Posterior cingulate gyrus (tissue), 11 donors: ENCODE measurements at regions not wholly inside any gene's neighbourhood (a gene's known extent, or its start where the extent isn't known, plus 50 kb on each side); places are given as distances from the start of the nearest gene placed in this dataset.

Source experiments
- DNase-seq, 10 donors: peaks; one replicate each; pipeline versions ENCODE4 v3.0.0 to v3.0.0-alpha.2; 2020 to 2021; ENCODE audit warnings: mixed read lengths in 3 of 10
- intact Hi-C: fragments of 100-400 bp; cut with DNase I; formaldehyde crosslinking; loops from one replicate; pipeline ENCODE4 v1.15.1; 2023

DNA sequence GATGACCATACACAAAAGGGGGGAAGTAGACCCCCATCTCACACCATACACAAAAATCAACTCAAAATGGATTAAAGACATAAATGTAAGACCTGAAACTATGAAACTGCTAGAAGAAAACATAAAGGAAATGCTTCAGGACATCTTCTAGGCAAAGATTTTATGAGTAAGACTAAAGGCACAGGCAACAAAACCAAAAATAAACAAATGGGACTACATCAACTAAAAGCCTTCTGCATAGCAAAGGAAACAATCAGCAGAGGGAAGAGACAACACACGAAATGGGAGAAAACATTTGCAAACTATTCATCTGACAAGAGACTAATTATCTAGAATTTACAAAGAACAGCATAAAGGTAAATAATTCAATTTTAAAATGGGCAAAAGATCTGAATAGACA, 152.1 kb downstream of the AXIN2 start:
- DNase-seq: no peak
- intact Hi-C loops: no loop called here

DNA sequence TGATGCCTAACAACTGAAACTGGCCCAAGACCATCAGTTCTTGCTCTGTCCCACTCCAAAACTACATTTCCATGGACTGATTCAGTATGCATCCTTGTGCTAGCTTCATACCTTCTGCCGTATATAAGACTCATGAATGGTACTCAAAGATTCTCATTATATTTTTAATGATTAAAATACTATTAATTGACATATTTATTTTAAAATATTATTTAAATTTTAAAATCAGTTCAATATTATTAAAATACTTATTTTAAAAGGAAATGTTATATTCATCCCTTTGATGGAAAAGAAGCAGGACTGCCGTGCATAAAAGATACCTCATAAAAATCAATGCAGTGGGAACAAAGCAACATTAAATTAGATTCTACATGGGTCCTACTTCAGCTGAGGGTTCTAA, 153.4 kb downstream of the AXIN2 start:
- no peak for DNase-seq
- intact Hi-C loops: no loop called here

DNA sequence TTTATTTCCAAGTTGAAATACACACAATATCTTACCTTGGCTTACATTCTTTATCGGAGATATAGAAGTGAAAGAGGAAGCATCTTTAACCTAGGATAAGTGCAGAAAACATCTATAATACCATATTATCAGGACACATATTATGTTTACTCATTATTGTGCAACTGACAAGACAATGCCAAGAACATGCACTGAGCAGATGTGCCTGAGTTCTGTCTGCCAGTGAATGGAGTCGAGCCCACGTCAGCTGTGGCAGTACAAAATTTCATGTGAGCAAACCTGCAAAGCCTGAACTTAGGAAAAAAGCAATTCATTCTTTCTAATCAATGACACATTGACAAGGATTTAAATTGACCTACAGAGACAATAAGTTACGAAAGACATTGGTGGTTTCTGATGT, 154.4 kb downstream of the AXIN2 start:
- DNase-seq: no peak
- intact Hi-C loops: no loop called here

DNA sequence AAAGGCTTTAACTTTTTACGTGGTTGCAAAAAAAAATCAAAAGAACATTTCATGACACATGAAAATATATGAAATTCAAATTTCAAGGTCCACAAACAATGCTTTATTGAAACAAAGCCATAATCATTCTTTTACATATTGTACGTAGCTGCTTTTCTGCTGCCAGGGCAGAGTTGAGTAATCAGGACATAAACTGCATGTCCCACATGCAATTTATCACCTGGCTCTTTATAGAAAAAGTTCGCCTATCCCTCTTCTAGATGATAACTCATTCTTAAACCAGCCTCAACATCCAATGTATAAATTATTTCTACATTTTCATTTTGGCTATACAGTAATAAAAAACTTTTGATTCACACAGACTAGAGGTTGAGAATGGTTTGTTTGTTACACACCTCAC, 154.9 kb downstream of the AXIN2 start:
- intact Hi-C loops: no loop called here
- DNase-seq: no peak

DNA sequence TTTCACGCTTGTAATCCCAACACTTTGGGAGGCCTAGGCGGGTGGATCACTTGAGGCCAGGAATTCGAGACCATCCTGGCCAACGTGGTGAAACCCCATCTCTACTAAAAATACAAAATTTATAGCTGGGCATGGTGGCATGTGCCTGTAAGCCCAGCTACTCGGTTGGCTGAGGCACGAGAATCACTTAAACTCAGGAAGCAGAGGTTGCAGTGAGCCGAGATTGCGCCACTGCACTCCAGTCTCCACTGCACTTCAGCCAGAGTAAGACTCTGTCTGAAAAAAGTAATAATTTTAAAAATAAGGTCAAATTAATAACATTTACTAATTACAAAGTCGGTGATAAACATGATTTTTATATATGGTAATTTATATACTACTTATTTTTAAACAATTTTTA, 155.9 kb downstream of the AXIN2 start:
- intact Hi-C loops: no loop called here

DNA sequence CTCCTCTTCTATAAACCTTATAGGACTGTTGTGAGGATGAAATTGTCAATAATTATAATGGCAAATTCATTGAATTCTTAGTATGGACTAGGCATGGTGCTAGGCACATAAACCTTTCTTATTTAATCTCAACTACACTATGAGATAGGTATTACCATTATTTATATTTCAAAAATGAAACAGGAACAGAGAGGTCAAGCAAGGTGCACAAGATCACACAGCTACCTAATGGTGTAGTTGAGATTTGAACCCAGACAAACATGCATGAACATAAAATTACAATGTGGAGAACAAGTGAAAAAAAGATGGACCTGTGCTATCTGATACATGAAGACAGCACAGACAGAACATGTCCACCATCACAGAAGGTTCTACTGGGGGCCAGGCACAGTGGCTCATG, 156.7 kb downstream of the AXIN2 start:
- DNase-seq: no peak
- intact Hi-C loops: no loop called here

More for the DNA sequence above, 155.9 kb downstream of the AXIN2 start:
- no peak for DNase-seq

DNA sequence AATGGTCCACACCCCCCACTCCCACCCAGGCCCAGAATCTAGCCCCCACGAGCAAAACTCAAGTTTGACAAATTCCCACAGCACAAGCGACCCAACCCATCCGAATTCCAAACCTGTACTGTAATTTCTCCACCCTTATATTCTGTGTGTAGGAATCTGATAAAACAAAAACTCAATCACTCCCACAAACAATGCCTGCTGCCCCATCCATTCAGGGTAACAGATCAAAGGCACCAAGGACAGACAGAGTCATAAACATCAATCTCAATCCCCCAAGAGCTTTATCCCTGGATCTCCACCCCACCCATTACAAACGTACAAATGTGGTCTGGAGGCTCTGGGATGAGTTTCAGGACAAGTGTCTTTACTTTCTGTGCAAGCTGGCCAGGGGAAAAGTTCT, 157.8 kb downstream of the AXIN2 start:
- no peak for DNase-seq
- intact Hi-C loops: no loop called here

DNA sequence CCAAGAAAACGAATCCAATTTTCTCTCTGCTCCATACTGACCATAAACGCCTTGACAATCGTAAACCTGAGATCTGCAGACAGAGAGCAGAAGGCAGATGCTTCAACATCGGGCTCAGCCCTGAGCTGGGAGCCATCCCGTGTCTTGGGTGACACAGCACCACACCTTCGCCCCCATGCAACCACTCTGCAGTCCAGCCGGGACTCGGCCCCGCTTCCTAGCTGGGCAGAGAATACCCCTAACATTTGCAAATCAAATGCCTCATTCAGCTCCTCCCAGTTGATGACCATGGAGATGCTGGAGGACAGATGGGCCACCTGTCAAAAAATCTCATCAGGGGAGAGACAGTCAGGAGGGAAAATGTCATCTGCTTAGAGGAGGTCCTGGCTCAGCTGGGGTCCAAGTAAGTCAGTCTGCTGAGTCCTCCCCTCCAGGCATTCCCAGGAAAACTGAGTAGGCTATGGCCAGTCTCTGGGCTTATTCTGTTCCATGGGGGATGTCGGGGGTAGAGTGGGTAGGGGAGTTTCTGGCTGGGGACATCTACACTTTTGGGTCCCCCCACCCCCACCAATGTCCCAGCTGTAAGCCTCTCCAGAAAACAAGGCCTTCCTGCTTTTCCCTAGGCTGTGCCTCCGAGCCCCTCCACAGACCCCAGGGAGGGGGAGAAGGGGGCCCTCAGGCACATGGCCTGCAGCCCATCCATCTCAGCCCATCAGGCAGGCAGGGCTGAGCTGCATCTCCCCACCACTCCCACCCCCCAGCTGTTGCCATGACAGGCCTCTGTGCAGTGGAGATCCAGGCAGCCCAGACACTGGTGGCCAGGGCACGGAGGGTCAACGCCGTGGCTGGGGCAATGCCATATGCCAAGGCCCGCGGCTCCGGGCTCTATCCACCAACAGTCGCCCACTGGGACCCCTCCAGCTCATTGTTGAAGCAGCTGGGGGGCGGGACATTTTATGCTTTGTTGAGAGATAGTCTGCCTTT, 158.6 kb downstream of the AXIN2 start:
- DNase-seq: peak in 2 of 10 donors; percentile 72 to 82
- intact Hi-C loops: no loop called here

DNA sequence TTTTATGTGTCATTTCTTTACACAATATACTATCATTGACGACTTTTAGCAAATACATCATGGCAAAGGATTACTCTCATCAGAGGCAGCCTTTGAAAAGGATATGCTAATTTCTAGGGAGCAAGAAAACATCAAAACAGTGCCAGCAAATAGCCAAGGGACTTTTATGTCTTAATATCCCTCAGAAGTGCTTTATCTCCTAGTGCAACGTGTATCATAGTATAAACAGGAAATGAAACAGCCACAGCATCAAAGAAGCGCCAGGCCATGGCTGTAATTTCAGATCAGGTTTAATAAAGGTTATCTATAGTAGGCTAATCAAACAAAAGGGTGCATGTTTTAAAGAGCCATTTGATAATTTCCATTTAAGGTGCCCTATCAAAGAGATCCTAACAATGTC, 159.9 kb downstream of the AXIN2 start:
- no peak for DNase-seq
- intact Hi-C loops: no loop called here

DNA sequence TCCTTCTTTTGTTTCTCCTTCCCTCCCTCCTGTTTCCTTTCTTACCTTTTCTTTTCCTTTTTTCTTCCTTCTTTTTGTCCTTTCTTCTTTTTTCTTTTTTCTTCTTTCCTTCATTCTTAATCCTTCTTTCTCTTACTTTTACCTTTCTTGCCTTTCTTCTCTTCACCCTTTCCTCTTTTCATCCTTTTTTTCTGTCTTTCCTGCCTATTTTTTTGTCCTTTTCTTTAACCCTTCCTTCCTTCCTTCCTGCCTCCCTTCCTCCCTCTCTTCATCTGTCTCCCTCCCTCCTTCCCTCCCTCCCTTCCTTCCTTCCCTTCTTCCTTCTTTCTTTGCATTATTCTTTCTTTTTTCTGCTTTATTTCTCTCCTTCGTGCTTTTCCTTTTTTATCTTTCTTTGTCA, 160.7 kb downstream of the AXIN2 start:
- intact Hi-C loops: no loop called here
- no peak for DNase-seq

DNA sequence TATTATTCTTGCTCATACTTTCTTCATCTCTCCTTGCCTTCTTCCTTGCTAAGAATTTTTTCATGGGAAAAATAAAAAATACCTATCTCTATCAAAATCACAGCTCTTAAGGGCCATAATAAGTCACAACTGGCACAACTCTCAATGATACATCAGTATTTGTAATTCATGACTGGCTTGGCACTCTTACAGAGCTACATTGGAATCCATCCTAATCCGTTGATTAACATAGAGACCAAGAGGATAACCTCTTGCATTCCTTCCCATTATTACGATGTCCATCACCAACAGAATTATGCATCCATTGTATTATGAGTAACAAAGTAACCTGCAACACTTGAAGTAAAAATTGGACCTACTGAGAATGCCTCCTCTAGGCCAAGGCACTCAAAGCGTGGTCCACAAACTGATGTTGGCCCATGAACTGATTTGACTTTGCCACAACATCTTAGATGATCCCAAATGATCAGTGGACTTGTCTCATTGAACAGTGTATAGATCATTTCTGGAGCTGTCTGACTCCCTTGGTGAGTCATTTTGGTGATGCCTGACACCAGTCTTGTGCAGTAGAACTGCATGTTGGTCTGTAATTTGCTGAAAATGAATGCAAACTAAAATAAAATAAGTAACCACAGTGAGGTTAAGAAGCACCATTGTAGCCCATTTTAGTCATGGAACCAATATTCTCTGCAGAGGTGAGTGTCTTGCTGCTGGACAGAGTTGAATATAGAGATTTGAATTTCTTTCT, 163.2 kb downstream of the AXIN2 start:
- no peak for DNase-seq
- intact Hi-C loops: loop anchor here (10.0 kb wide), 1 partner anchor 63 kb away; no protein-coding TSS in a partner anchor

DNA sequence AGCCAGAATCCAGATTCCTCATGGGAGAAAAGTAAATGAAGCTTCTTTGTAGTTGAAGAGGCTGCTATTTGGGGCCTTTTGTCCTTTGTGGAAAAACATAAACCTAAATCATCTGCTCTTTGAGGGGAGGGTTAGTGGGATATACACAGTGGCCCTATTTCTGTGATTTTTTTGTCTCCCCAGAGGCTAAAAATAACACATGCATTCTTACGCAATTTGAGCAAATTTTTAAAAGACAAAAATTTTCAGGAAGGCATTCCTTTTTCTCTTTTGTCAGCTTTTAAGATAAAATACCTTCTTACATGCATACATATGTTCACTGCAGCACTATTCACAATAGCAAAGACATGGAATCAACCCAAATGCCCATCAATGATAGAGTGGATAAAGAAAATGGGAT, 165.5 kb downstream of the AXIN2 start:
- intact Hi-C loops: loop anchor here (10.0 kb wide), 1 partner anchor 61 kb away; no protein-coding TSS in a partner anchor

DNA sequence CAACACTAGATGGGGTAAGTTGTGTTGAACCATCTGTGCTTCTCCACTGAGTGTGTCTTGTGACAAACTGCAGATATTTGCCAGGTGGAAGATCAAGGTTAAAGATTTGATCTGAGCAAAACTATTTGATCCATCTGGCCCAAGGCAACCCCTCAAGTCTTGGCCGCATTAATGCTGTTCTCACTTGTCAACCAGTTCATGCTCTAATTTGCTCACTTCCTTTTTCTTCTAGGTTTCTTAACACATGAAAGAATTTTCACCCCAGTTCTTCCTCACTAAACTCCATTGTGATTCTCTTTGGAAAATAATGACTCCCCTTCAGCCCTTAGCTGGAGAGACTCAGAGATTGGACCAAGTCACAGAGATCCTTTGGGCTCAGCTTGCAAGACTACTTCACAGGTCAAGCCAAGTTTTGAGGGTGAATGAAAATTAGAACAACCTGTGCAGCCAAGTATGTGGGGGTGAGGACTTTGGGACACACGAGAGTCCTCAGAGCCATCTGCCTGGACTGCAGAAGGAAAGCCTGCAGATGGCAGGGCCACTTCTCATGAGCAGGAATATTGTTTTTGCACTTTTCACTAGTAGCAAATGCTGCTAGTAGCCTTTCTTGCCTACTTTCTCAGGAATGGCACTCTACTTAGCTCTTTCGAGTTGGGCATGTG, 166.5 kb downstream of the AXIN2 start:
- no peak for DNase-seq
- intact Hi-C loops: loop anchor here (10.0 kb wide), 1 partner anchor 60 kb away; no protein-coding TSS in a partner anchor

More for the DNA sequence above, 165.5 kb downstream of the AXIN2 start:
- DNase-seq: no peak

DNA sequence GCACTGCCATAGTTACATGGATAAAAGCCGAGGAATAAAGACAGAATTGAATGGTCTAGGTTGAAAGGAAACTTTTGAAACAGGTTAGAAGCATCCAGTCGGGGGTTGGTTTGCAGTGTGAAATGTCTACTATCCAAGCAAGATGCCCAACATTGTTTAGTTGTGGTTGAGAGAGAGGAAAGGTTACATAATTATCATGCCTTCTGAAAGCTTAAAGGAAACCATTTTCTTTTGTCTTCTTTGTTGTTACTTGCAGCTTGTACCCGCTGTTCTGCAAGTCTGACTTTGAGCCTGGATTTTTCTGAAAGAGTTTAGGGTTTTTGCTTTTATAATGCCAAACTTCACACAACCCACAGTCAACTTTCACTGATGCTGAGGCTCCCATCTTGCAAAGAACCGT, 167.9 kb downstream of the AXIN2 start:
- intact Hi-C loops: loop anchor here (10.0 kb wide), 1 partner anchor 59 kb away; no protein-coding TSS in a partner anchor
- DNase-seq: no peak

DNA sequence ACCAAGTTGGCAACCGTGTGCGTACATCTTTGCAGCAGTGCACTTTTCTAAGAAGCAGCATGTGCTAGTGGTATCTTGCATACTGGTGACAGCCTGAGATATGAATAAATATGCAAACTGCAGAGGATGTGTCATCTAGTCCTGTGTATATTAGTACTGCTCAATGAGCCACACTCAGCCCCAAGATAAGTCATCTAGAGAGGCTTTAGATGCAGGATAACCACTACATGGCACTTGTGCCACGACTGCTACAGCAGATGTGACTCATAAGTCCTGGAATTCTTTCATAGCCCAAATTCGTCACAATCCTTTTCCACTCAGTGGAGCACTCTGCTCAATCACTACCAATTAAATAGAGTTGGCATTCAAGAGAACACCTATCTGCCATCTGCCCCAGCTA, 171.5 kb downstream of the AXIN2 start:
- no peak for DNase-seq
- intact Hi-C loops: loop anchor here (10.0 kb wide), 1 partner anchor 55 kb away; no protein-coding TSS in a partner anchor

DNA sequence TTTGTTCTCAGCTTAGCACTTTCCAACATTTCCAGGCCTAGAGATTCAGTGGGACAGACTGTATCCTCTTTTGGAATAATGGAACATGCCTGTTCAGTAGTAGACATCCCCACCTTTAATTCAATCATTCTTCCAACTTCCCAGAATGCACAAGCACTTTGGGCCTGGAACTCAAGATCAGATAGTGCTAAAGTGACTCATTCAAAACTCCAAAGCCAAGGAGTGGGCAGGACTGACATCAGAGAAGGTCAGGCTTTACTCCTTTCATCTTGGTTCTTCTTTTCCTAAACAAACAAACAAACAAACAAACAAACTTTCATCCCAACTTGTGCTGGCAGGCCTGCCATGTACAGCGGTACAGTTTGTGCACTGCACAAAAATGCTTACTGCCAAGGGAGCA, 172.0 kb downstream of the AXIN2 start:
- no peak for DNase-seq
- intact Hi-C loops: no loop called here

DNA sequence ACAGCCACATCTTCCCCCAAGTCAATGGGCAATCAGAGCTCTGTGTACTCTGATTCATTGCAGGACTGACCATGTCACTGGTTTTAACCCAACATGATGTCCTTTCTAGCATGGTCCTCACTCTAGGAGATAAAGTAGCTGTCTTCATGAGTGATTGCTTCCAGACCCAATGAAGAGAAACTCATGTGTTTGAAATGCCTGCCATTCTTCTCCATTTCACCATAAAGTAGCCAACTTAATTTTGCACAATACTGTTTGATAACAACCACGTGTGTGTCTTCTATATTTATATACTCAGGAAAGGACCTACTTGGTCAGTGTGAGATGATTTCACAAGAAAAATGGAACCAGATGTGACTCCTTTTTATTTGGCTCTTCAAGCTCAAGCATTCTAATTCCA, 172.5 kb downstream of the AXIN2 start:
- DNase-seq: no peak
- intact Hi-C loops: no loop called here

DNA sequence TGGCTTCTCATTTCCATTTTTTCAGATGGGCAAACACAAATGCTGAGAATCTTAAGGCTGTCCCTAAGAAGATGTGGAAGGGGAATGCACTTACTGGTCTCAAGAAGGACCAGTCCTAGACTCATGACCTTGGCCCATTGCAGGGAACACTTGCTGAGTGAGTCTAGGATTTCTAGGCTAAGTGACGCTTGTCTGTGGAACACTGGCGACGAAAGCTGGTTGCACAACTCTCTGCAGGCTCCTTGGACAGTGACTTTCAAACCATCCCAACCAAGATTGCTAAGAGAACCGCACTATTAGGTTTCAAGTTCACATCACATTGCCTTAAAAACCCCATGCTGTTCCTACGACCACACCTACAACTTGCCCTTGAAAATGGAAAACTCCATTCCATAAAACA, 174.1 kb downstream of the AXIN2 start:
- intact Hi-C loops: no loop called here
- no peak for DNase-seq

DNA sequence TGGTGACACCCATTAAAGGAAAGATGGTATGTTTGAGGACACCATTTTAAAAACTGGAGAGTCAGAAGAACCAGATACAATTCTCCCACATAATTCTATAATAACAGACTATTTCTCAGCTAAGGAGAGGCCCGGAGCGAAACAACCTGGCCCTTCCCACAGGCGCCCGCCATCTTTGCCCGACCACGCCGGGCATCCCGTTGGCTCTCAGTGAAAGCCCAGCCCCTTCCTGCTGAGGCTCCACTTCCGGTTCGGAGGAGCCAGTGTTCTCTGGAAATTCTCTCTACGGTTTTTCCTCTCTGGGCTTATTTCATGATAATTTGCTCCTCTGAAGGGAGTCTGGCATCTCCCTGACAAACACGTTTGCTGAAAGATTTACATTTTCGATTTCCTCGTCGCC, 175.7 kb downstream of the AXIN2 start:
- intact Hi-C loops: no loop called here
- no peak for DNase-seq

DNA sequence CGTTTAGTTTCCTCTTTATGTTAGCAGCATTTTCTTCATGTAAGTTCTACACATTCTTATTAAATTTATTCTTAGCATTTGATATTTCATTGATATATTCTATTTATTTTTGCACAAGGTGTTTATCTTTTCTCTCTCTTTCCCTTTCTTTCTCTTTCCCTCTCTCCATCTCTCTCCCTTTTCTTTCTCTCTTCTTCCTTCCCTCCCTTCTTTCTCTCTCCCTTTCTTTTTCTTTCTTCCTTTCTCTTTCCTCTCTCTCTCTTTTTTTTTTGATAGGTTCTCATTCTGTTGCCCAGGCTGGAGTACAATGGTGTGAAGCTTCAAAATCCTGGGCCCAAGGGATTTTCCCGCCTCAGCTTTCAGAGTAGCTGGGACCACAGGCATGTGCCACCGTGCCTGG, 176.4 kb downstream of the AXIN2 start:
- no peak for DNase-seq
- intact Hi-C loops: no loop called here

DNA sequence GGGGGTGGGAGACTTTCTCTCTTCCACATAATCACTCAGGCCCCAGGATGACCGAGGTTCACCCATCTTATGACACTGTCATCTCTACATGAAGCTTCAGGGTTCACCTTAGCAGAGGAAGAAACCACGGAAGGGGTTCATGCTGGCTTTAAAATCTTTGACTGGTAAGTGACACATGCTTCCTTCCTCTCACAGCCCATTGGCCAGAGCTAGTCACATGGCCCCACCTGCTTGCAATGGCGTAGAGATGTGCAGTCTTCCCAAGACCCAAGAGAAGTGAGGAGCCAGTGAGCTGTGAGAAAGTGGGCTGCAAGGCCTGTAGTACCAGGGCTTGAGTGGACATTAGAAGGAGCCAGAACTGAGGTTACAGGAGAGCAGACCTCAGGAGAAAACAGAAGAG, 180.3 kb downstream of the AXIN2 start:
- intact Hi-C loops: no loop called here
- no peak for DNase-seq
